ENCODE measurements at regions not wholly inside any gene's neighbourhood (a gene's known extent, or its start where the extent isn't known, plus 50 kb on each side); places are given as distances from the start of the nearest gene placed in this dataset.

- peaks cover 22 to 33% (median 30%) of the 10 kb centered on the region in 3 donors for H3K27me3 Mint-ChIP-seq
- no peak for DNase-seq
- no peak overlapping the region for H3K4me3 Mint-ChIP-seq
- H3K9me3 Mint-ChIP-seq, result no peaks in the 10 kb centered on the region
- no peak overlapping the region for H3K27ac Mint-ChIP-seq
- no peaks in the 10 kb centered on the region for H3K36me3 Mint-ChIP-seq
- no peaks in the 10 kb centered on the region for H3K4me1 Mint-ChIP-seq
- no peak for ATAC-seq (ENCODE audit: low read depth in 2 of 2)
Observed at GRCh38 chr15:34700891-34701427, 53.8 kb downstream of the GJD2 start.

- Mint-ChIP-seq H3K27me3 (peaks cover 15 to 31% (median 26%) of the 10 kb centered on the region in 3 donors), H3K4me1 (no peaks in the 10 kb centered on the region), H3K4me3 (no peak overlapping the region), H3K9me3 (no peaks in the 10 kb centered on the region), H3K27ac (peak overlapping the region in 1 of 6 donors; percentile 80), H3K36me3 (no peaks in the 10 kb centered on the region)
- DNase-seq (no peak), ATAC-seq (ENCODE audit: low read depth in 2 of 2) (no peak)
Observed at GRCh38 chr15:34699968-34700640, 54.7 kb downstream of the GJD2 start.

GRCh38 chr15:34696506-34696905 is 58.3 kb downstream of the GJD2 start:
- H3K4me3 Mint-ChIP-seq, result no peak overlapping the region
- DNase-seq, result no peak
- H3K27ac Mint-ChIP-seq, result no peak overlapping the region
- ATAC-seq (ENCODE audit: low read depth in 2 of 2), result no peak
- no peaks in the 10 kb centered on the region for H3K36me3 Mint-ChIP-seq
- H3K27me3 Mint-ChIP-seq, result peaks cover 22 to 44% (median 36%) of the 10 kb centered on the region in 3 donors
- no peaks in the 10 kb centered on the region for H3K4me1 Mint-ChIP-seq
- H3K9me3 Mint-ChIP-seq, result peaks cover 0 to 4% (median 0%) of the 10 kb centered on the region in 7 donors

GRCh38 chr15:34693053-34693744 is 61.6 kb downstream of the GJD2 start:
- Mint-ChIP-seq H3K36me3 (no peaks in the 10 kb centered on the region), H3K4me1 (peaks cover 0 to 6% (median 0%) of the 10 kb centered on the region in 3 donors), H3K4me3 (peak overlapping the region in 1 of 8 donors; percentile 64), H3K27me3 (peaks cover 12 to 43% (median 19%) of the 10 kb centered on the region in 3 donors), H3K27ac (peak overlapping the region in 1 of 6 donors; percentile 63), H3K9me3 (peaks cover 0 to 23% (median 7%) of the 10 kb centered on the region in 7 donors)
- no peak for ATAC-seq (ENCODE audit: low read depth in 2 of 2)
- DNase-seq, result no peak

- Mint-ChIP-seq H3K4me3 (no peak overlapping the region), H3K27ac (no peak overlapping the region), H3K9me3 (peaks cover 0 to 32% (median 9%) of the 10 kb centered on the region in 7 donors), H3K27me3 (peaks cover 18 to 43% (median 19%) of the 10 kb centered on the region in 3 donors), H3K36me3 (no peaks in the 10 kb centered on the region), H3K4me1 (peaks cover 0 to 6% (median 0%) of the 10 kb centered on the region in 3 donors)
- ATAC-seq (ENCODE audit: low read depth in 2 of 2) (no peak), DNase-seq (no peak)
Observed at GRCh38 chr15:34691034-34691433, 63.8 kb downstream of the GJD2 start.

GRCh38 chr15:34688699-34689098 is 66.1 kb downstream of the GJD2 start:
- Mint-ChIP-seq H3K27ac (no peak overlapping the region), H3K36me3 (no peaks in the 10 kb centered on the region), H3K9me3 (peaks cover 0 to 32% (median 9%) of the 10 kb centered on the region in 7 donors), H3K4me1 (peaks cover 0 to 6% (median 0%) of the 10 kb centered on the region in 3 donors), H3K27me3 (peaks cover 25 to 37% (median 26%) of the 10 kb centered on the region in 3 donors), H3K4me3 (no peak overlapping the region)
- no peak for DNase-seq
- ATAC-seq (ENCODE audit: low read depth in 2 of 2), result no peak

- no peak overlapping the region for H3K4me3 Mint-ChIP-seq
- DNase-seq (no peak), ATAC-seq (ENCODE audit: low read depth in 2 of 2) (no peak)
- H3K4me1 Mint-ChIP-seq, result no peaks in the 10 kb centered on the region
- peaks cover 0 to 20% (median 5%) of the 10 kb centered on the region in 7 donors for H3K9me3 Mint-ChIP-seq
- H3K27ac Mint-ChIP-seq, result no peak overlapping the region
- no peaks in the 10 kb centered on the region for H3K36me3 Mint-ChIP-seq
- peaks cover 5 to 22% (median 19%) of the 10 kb centered on the region in 3 donors for H3K27me3 Mint-ChIP-seq
Observed at GRCh38 chr15:34684351-34684750, 70.4 kb downstream of the GJD2 start.

- H3K27ac Mint-ChIP-seq, result no peak overlapping the region
- H3K36me3 Mint-ChIP-seq, result no peaks in the 10 kb centered on the region
- DNase-seq, result no peak
- H3K9me3 Mint-ChIP-seq, result peaks cover 0 to 4% (median 0%) of the 10 kb centered on the region in 7 donors
- H3K4me3 Mint-ChIP-seq, result no peak overlapping the region
- no peaks in the 10 kb centered on the region for H3K4me1 Mint-ChIP-seq
- peaks cover 5 to 22% (median 19%) of the 10 kb centered on the region in 3 donors for H3K27me3 Mint-ChIP-seq
- ATAC-seq (ENCODE audit: low read depth in 2 of 2), result no peak
Observed at GRCh38 chr15:34682674-34683073, 72.1 kb downstream of the GJD2 start.

GRCh38 chr15:34679291-34679690 is 75.5 kb downstream of the GJD2 start:
- Mint-ChIP-seq H3K27me3 (peaks cover under 1 to 13% (median 8%) of the 10 kb centered on the region in 3 donors), H3K27ac (no peak overlapping the region), H3K9me3 (no peaks in the 10 kb centered on the region), H3K4me3 (no peak overlapping the region), H3K36me3 (no peaks in the 10 kb centered on the region), H3K4me1 (no peaks in the 10 kb centered on the region)
- DNase-seq (no peak), ATAC-seq (ENCODE audit: low read depth in 2 of 2) (no peak)

- H3K4me1 Mint-ChIP-seq, result no peaks in the 10 kb centered on the region
- H3K27me3 Mint-ChIP-seq, result peaks cover 5 to 17% (median 7%) of the 10 kb centered on the region in 3 donors
- H3K9me3 Mint-ChIP-seq, result peaks cover 0 to 7% (median 0%) of the 10 kb centered on the region in 7 donors
- H3K36me3 Mint-ChIP-seq, result no peaks in the 10 kb centered on the region
- DNase-seq (no peak), ATAC-seq (ENCODE audit: low read depth in 2 of 2) (no peak)
- H3K27ac Mint-ChIP-seq, result no peak overlapping the region
- no peak overlapping the region for H3K4me3 Mint-ChIP-seq
Observed at GRCh38 chr15:34673241-34673640, 81.6 kb downstream of the GJD2 start.

GRCh38 chr15:34665498-34666116 is 82.2 kb upstream of the GOLGA8B start:
- ATAC-seq (ENCODE audit: low read depth in 2 of 2) (no peak), DNase-seq (no peak)
- Mint-ChIP-seq H3K36me3 (no peaks in the 10 kb centered on the region), H3K4me1 (peaks cover 0 to 8% (median 7%) of the 10 kb centered on the region in 3 donors), H3K27ac (no peak overlapping the region), H3K4me3 (no peak overlapping the region), H3K27me3 (no peaks in the 10 kb centered on the region), H3K9me3 (no peaks in the 10 kb centered on the region)

GRCh38 chr15:34664418-34664817 is 81.0 kb upstream of the GOLGA8B start:
- Mint-ChIP-seq H3K36me3 (no peaks in the 10 kb centered on the region), H3K4me1 (peaks cover 0 to 8% (median 7%) of the 10 kb centered on the region in 3 donors), H3K9me3 (no peaks in the 10 kb centered on the region), H3K27me3 (peaks cover 0 to 6% (median 0%) of the 10 kb centered on the region in 3 donors), H3K27ac (no peak overlapping the region), H3K4me3 (no peak overlapping the region)
- no peak for ATAC-seq (ENCODE audit: low read depth in 2 of 2)
- DNase-seq, result no peak

- peaks cover 0 to 14% (median 4%) of the 10 kb centered on the region in 3 donors for H3K27me3 Mint-ChIP-seq
Observed at GRCh38 chr15:34663101-34663500, 79.7 kb upstream of the GOLGA8B start.

More at GRCh38 chr15:34663101-34663500, 79.7 kb upstream of the GOLGA8B start:
- Mint-ChIP-seq H3K27ac (no peak overlapping the region), H3K9me3 (no peaks in the 10 kb centered on the region), H3K4me3 (no peak overlapping the region), H3K36me3 (no peaks in the 10 kb centered on the region), H3K4me1 (peaks cover 0 to 8% (median 7%) of the 10 kb centered on the region in 3 donors)
- DNase-seq, result no peak
- ATAC-seq (ENCODE audit: low read depth in 2 of 2), result no peak

Measured in naive B cell (primary cell).